ENCODE measurements at regions not wholly inside any gene's neighbourhood (a gene's known extent, or its start where the extent isn't known, plus 50 kb on each side); places are given as distances from the start of the nearest gene placed in this dataset.

DNA sequence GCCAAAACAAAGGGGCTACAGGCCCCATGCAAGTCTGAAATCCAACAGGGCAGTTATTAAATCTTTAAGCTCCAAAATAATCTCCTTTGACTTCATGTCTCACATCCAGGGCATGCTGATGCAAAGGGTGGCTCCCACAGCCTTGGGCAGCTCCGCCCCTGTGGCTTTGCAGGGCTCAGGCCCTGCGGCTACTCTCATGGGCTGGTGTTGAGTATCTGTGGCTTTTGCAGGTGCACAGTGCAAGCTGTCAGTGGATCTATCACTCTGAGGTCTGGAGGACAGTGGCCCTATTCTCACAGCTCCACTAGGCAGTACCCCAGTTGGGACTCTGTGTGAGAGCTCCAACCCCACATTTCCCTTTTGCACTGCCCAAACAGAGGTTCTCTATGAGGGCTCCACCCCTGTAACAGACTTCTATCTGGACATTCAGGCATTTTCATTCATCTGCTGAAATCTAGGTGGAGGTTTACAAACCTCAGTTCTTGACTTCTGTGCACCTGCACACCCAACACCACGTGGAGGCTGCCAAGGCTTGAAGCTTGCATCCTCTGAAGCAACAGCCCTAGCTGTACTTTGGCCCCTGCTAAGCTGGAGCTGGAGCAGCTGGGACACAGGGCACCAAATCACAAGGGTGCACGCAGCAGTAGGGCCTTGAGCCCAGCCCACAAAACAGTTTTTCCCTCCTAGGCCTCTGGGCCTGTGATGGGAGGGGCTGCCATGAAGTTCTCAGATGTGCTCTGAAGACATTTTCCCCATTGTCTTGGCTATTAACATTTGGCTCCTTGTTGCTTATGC is 154.8 kb upstream of the PDE5A start:
- Histone ChIP-seq H3K9ac (ENCODE audit: insufficient read depth in 1 of 2, low read depth in 2 of 2, low read length in 2 of 2) (no peak overlapping the region), H3K4me3 (no peak overlapping the region), H3K4me2 (ENCODE audit: insufficient read depth, low read length) (no peak overlapping the region), H3K27me3 (ENCODE audit: control insufficient read depth in 2 of 2, insufficient read depth in 2 of 2, low read length in 2 of 2) (no peaks in the 10 kb centered on the region), H3K9me3 (replicated peaks; ENCODE audit: control insufficient read depth, insufficient read depth, low read depth, low read length) (no peaks in the 10 kb centered on the region), H4K20me1 (replicated peaks; ENCODE audit: control insufficient read depth, insufficient read depth, low read length) (no peaks in the 10 kb centered on the region), H2AFZ (ENCODE audit: low read depth, low read length) (no peak overlapping the region), H3K9me1 (ENCODE audit: control insufficient read depth, insufficient read depth, low read length) (no peaks in the 10 kb centered on the region), H3K4me1 (replicated peaks in 1 of 2; ENCODE audit: control insufficient read depth in 2 of 2, insufficient read depth in 2 of 2, low read length in 2 of 2) (no peaks in the 10 kb centered on the region), H3K27ac (ENCODE audit: extremely low read depth, low read depth, low read length) (no peak overlapping the region), H3K79me2 (ENCODE audit: control insufficient read depth, insufficient read depth, low read length) (no peaks in the 10 kb centered on the region), H3K36me3 (ENCODE audit: control insufficient read depth, insufficient read depth, low read length) (no peaks in the 10 kb centered on the region)
- POLR2A ChIA-PET = no interaction called here
- WGBS (ENCODE audit: insufficient coverage, low coverage, missing lambda C conversion rate) = 8% methylated on average over 4 of the region's 4 CpGs
- FAIRE-seq = no peak
- ATAC-seq = no peak
- BruUV-seq (replicated peaks) = no TSS peak
- intact Hi-C loops (cut with micrococcal nuclease) = no loop called here
- in situ Hi-C loops (cut with MboI) = no loop called here
- DNase-seq (ENCODE audit: extremely low read depth in 1 of 4, low spot score in 3 of 4) = no peak
- CTCF ChIA-PET (ENCODE audit: low intra/inter-chr PET ratio) = no interaction called here
- TF ChIP-seq MLX (CRISPR knock-in tag; conservative IDR thresholded peaks at IDR 0.05) (no peak), CSDE1 (IDR thresholded peaks at IDR 0.05) (no peak), ZNF318 (IDR thresholded peaks at IDR 0.05; ENCODE audit: borderline replicate concordance in 1 of 2, low read depth in 1 of 2) (no peak), FOXO4 (CRISPR knock-in tag; IDR thresholded peaks at IDR 0.05) (no peak), FOXJ3 (CRISPR knock-in tag; IDR thresholded peaks at IDR 0.05) (no peak), RNF219 (CRISPR knock-in tag; IDR thresholded peaks at IDR 0.05) (no peak), NRF1 (conservative IDR thresholded peaks at IDR 0.05 in 1 of 2, IDR thresholded peaks at IDR 0.05 in 1 of 2) (no peak), RB1 (IDR thresholded peaks at IDR 0.05; ENCODE audit: low read depth) (no peak)

Data from K562 (cell line).